ENCODE measurements at regions not wholly inside any gene's neighbourhood (a gene's known extent, or its start where the extent isn't known, plus 50 kb on each side); places are given as distances from the start of the nearest gene placed in this dataset.

DNA sequence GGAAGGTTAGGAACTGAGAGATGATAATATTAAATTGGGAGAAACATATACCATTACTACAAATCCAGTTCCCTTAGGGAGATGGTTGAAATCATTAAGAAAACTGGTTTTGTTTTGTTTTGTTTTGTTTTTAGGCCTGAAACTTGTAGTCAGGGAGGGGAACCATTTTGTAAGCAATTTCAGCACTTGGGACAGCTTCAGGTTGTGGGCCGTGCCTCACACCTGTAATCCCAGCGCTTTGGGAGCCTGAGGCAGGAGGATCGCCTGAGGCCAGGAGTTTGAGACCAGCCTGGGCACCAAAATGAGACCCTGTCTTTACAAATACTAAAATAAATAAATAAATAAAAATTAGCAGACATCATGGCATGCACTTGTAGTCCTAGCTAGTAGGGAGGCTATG is 694.3 kb upstream of the NR5A2 start:
- DNase-seq (ENCODE audit: low read depth): no peak

DNA sequence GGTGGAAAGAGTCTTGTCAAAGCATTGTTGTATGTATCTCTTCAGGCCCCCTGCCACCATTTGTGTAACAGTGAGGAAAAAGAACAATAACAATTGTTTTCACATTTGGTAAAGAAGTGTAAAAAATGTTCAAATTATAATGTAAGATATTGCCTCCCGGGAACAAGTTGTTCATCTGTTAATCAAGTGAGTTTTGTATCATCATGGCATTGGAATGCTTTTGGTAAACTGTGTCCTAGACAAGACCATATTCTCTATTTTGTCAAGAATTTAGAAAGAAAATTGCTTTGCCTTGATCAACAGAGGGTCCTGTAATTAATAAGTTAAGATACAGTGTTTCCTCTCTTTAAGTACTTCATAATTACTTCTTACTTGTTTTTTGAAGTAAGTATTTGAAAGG is 692.0 kb upstream of the NR5A2 start:
- no peak for DNase-seq (ENCODE audit: low read depth)

DNA sequence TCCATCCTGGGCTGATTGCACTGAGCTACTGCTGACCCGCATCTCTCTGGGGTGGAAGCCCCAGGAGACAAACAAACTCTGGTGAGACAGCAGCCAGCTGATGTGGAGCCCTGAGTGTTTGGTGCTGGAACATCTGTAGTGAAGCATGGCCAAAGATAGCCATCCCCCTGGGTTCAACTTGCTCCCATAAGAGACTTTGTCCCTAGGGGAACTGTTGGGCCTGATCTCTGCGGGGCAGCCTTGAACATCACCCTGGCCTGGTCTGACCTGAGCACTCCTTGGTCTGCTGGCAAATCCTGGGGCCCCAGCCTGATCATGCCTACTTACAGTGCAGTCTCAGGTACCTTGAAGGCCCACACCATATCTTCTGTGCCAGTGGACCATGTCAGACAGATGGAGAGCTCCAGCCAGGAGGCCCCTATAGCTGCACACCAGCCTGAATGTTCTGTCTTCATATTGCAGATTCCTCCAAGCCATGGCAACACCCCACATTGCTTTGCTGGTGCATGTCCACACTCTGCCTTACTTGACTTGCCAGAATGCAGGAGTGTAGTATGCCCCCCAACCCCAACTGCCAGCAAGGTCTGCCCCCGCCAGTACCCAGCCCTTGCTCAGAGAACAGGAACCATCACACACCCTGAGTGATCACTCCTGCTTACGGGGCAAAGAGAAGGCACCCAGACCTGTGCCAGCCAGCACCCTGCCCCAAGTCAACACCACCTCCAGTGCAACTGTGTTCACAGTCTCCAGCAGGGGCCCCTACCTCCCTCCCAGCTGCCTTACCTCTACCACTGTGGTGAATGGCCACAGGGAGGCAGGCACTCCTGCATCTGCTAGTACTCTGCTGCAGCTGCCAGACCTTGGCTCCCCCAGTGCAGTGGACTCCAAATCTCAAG is 690.5 kb upstream of the NR5A2 start:
- no peak for DNase-seq (ENCODE audit: low read depth)

DNA sequence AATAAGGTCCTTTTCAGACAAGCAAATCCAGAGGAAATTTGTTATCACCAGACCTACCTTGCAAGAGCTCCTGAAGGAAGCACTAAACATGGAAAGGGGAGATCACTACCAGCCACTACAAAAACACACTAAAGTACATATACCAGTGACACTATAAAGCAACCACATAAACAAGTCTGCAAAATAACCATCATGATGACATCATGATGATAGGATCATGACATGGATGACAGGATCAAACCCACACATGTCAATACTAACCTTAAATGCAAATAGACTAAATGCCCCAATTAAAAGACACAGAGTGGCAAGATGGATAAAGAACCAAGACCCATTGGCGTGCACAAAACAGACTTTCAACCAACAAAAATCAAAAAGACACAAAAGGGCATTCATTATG is 688.8 kb upstream of the NR5A2 start:
- no peak for DNase-seq (ENCODE audit: low read depth)

DNA sequence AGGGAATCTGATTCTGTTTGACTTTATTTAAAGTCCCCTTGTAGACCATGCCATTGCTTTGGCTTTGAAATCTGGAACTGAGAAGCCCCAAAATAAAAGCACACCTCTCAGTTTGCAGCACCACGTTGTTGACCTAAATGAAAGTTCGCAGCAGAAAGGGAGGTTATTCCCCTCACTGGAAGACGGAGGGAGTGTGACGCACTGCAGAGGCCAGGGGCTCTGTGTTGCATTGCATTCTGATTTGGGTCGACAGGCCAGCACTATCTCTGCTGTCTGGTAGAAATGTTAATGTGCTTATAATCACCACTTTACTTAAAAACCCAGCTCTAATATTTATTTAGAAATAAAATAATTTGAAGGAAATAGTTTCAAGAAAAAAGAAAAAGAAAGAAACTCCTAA is 675.2 kb upstream of the NR5A2 start:
- DNase-seq (ENCODE audit: low read depth): no peak

DNA sequence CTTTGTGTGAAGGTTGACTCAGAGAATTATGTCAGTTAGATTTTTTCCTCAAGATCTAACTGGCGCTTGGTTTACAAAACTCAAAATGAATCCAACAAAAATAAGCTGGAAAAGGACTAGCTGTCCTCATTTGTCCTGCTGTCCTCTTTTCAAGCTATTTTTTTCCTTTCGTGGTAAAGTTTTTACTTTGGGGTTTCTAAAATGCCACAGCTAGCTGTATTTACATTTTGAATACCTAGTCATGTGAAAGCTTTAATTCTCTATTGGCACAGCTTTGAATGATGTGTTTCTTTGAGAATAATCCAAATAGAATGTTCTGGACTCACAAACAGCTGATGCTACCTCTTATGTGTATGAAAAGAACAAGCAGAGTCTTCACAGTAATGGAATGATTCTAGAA is 673.6 kb upstream of the NR5A2 start:
- DNase-seq (ENCODE audit: low read depth): no peak

DNA sequence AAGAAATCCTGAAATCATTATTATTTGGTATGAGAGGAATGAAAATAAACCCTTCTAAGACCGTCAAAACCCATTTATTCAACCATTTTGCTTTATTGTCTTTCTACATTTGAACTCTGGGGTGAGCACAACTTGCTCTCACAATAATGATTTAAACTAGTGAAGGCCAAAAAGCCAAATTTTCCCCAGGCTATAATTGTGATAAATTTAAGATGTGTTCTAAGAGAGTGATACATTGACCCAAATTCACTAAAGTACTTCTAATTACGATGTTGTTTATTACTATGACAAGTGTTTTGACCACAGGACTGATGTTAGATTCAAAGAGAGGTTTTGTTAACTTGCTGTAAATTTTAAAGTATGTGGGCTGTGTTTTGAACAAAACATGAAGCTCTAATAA is 670.9 kb upstream of the NR5A2 start:
- no peak for DNase-seq (ENCODE audit: low read depth)

DNA sequence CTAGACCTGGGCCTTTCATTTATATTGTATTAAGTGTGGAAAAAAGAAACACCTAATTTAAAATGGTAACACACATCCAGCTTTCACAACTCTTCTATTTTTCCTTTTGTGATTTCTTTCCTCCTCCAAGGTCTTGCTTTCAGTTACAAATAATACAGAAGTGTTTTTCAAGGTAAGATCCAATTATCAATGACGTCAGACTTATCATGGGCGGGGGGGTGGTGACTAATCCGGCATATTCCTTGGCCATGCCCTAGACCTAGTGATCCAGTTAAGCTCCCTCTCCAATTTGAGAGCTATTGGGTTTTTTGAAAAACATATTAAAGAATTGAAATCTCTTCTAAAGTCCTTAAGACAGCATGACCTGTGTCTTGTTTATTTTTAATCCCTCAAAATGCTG is 669.9 kb upstream of the NR5A2 start:
- DNase-seq (ENCODE audit: low read depth): no peak

DNA sequence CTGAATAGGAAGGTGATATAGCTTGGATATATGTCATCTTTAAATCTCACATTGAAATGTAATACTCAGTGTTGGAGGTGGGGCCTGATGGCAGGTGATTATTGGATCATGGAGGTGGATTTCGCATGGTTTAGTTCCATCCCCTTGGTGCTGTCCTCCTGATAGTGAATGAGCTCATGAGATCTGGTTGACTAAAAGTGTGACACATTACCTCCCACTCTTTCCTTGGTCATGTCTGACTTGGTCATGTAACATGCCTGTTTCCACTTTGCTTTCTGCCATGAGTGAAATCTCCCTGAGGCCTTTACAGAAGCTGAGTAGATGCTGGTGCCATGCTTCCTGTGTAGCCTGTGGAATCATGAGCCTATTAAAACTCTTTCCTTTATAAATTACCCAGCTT is 664.5 kb upstream of the NR5A2 start:
- DNase-seq (ENCODE audit: low read depth): no peak

DNA sequence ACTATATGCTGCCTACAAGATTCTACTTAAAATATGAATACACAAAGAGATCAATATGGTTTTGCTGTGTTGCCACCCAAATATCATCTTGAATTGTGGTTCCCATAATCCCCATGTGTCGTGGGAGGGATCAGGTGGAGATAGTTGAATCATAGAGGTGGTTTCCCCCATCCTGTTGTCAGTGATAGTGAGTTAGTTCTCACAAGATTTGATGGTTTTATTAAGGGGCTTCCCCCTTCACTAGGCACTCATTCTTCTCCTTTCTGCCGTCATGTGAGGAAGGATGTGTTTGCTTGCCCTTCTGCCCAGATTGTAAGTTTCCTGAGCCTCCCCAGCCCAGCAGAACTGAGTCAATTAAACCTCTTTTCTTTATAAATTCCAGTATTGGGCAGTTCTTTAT is 654.4 kb upstream of the NR5A2 start:
- no peak for DNase-seq (ENCODE audit: low read depth)

DNA sequence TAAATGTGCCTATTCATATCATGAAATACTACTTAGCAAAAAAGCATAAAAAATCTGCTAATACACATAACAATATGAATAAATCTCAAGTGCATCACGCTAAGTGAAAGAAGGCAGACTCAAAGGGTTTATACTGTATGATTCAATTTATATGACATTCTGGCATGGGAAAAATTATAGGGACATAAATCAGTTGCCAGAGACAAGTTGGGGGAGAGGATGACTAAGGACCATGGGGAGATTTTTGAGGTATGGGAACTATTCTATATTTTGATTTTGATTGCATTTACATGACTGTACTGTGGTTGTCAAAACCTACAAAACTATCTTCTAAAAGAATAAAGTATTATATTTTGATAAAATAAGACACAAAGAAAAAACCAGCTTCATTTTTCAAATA is 650.3 kb upstream of the NR5A2 start:
- DNase-seq (ENCODE audit: low read depth): no peak

DNA sequence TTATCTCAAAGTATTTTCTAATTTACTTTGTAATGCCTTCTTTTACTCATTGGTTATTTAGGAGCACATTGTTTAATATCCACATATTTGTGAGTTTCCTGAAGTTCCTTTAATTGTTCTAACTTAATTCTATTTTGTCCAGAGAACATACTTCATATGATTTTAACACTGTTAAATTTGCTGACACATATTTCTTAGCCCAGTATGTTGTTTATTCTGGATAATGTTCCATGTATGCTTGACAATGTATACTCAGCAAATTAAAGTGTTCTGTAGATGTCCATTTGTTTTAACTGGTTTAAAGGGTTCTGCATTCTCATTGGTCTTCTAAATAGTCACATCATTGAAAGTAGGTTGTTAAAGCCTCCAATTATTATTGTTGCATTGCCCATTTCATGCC is 643.7 kb upstream of the NR5A2 start:
- DNase-seq (ENCODE audit: low read depth): no peak

DNA sequence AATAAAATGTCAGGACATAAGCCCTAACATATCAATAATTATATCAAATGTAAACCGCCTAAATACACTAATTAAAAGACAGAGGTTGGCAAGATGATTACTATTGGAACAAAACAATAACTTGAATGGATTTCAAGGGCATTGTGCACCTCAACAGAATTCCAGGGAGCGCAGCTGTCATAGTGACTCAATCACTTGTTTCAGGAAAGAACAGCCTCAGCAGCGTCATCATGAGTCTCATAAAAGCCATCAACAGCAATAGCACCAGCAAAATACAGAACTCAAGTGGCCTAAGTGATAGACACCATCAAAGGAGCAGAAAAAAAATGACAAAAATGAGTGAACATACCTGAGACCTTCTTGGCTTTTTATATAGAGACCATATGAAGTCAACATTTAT is 632.7 kb upstream of the NR5A2 start:
- no peak for DNase-seq (ENCODE audit: low read depth)

DNA sequence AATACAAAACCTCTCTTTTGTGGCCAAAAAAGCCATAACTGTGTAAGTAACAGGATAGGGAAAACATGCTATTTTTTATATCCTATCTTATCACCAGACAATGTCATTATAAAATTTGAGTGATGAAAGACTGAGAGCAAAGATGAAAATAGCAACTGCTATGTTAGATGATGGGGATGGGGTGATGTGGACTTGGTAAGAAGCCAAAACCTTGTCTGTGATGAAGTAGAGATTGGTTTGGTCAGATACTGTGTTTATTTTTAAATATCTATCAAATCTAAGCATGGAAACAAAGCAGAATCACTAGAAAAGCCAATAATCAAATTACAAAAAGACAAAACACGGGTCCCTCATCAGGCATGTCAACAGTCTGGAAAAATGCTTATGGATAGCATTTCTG is 631.1 kb upstream of the NR5A2 start:
- no peak for DNase-seq (ENCODE audit: low read depth)

DNA sequence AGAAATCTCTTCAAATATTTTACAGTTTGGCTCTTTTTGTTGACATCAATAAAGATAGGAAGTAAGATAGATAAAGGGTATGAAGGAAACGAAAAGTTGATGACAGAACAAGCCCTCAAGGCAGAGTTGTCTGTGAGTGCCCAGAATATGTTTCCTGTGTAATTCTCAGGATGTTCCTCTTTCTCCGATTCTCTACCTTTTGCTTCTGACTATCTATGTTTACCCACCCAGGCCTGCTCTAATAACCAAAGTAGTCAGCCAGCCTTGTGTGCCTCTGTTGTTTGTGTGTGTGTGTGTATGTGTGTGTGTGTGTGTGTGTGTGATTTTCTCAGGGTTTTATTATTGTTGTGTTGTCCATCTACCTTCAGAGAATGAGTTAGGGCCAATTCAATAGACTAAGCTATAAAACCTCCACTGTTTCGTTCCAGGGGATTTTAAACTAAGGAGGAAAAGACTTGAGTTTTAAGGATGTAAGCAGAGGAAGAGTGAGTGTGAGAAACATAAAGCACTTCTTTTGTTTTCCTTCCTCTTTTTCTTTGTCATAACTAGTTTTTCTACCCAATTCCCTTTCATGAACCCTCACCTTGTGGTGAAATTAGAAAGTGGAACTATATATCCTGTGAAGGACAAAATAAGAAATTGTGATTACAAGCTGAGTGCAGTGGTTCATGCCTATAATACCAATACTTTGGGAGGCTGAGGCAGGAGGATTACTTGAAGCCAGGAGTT is 627.4 kb upstream of the NR5A2 start:
- no peak for DNase-seq (ENCODE audit: low read depth)

DNA sequence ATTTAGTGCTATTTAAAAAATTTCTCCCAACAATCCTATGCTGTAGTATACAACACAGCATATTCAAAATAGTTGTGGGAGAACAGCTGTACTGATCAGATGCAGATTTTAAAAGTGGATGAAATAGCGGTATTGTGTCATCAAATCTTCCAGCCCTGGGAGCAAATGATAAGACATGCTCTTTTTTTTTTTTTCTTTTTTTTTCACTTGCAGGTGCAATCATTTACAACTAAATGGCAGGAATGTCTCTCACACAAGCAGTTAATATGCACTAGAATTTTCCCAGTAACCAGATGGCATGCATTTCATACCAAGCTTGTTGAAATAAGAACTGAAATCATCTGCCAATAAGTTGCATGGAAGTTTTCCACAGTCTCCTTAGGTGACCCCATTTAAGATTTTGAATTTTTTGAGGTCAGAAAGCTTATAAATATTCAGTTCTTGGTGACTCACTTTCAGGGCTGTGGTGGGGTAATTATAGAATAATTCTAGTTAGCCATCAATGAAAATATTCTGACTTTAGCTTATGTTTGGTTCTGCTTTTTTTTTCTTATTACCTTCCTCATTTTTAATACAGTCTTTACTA is 623.9 kb upstream of the NR5A2 start:
- no peak for DNase-seq (ENCODE audit: low read depth)

DNA sequence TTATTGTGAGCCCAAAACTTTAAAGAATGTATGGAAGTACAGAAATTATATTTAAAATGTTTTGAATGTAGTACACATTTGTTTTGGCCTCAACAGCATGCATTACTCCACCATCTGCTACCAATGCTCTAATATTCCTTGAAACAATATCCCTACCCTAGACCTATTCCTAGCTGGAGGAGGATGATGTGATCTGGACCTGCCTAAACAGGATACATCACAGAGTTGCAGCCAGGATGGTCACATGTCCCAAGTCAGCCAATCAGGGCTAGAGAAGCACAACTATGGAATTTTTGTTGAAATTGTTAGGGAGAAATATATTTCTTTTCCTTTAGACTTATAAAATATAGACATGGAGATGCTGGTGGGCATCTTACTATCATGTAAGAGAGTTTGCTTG is 623.3 kb upstream of the NR5A2 start:
- DNase-seq (ENCODE audit: low read depth): no peak

DNA sequence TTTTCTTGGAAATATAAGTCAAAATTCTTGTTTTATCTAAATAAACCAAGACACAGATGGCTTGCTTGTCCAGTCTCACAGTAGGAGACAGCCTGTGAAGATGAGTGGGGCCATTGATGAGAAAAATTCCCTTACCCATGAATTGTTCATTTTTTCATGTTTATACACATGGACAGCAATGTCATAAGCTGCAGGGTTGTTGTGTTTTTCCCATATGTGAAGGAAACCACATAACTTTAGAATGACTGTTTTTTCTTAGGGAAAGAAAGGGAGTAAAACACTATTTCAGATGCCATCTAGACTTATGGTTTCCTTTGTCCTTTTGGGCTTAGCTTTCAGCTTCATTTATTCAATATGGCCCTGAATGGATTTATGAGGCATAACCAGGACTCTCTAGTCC is 622.5 kb upstream of the NR5A2 start:
- DNase-seq (ENCODE audit: low read depth): no peak

DNA sequence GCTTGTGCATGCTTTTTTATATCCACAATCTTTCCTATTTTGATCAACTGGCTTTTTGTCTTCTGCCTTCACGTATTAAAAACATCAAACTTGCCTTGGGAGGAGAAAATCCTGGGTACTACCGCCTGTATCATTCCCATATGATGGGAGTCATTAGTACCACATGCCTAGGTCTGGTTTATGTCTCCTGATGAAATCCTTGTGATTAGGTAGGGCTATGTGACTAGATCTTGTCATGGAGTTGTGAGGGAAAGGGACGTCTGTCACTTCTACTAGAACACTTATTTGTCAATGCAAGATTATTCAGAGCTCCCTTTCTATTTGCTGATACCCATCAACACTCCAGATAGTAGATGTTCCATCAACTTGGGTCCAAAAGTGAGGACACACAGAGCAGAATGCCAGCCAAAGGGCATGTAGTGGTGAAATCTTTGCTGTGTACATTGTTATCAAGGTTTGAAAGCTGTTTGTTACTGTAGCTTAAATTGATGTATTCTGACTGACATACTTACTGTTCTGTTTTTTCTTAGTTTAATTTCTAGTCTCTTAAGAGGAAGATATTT is 621.8 kb upstream of the NR5A2 start:
- no peak for DNase-seq (ENCODE audit: low read depth)

DNA sequence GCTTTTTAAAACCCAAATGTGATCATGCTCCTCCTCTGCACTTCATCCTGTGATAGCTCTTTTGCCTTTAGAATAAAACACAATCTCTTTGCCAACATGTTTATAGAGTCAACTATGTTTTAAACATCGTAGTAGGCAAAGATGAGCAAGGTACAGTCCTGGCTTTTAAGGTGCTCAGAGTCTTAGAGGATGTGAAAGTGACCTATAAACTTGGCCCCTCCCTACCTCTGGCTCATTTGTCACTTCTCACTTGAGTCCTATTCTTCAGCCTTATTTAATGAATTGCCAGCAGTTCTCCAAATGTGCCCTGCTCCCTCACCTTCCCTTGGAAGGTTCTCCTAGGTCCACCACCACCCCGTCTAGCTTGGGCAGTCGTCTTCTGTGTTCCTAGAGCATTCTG is 617.0 kb upstream of the NR5A2 start:
- DNase-seq (ENCODE audit: low read depth): no peak

DNA sequence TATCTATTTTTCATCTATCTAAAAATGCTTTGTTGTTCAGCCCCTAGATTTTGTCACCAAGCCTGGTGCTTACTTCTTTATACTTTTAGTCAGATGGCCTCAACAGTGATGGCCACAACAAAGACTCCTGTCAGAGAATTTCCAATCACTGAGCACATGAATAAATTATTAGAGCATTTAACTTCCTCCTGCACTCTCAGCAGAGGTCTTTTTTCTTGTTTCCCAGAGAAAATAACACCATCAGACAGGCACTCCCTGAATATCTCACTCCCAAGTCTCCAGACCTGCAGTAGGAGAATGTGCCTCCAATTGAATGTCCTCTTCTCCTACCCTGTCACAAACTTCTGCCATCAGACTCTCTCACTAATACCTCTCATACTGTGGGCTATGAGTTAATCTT is 616.0 kb upstream of the NR5A2 start:
- no peak for DNase-seq (ENCODE audit: low read depth)

DNA sequence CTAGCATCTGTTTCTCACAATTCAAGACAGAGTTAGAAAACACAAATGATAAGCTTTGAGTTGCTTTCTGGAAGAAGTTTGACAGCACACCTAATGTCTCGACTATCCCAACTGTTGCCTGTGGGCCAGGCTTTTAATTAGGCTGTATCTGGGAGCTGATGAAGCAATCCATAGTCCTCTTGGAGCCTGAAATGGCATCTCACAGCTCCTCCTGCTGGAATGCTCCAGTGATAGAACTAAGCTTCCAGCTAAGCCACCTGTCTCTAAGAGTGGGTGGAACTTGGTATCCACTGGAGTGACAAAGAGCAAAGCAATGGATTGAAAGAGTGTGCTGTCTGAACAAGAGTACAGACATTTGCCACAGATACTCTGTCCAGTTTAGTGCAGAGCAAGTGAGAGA is 605.3 kb upstream of the NR5A2 start:
- no peak for DNase-seq (ENCODE audit: low read depth)

DNA sequence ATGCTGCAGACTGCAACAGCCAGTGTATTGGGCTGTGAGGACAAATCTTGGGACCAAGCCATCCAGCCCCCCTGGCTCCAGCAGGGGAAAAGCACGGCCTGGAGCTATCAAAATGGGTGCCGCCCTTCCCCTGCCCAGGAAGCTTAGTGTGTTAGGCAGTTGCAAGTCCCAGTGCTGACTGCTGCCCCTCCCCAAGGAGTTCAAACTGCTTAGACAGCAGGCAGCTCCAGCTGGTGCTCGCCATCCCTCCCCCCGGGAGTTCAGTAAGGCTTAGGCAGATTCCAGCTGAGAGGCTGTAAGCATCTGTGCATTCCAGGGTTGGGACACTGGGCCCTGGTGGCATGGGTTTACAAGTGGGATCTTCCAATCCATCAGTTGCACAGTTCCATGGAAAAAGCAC is 579.6 kb upstream of the NR5A2 start:
- no peak for DNase-seq (ENCODE audit: low read depth)
